ENCODE measurements at regions not wholly inside any gene's neighbourhood (a gene's known extent, or its start where the extent isn't known, plus 50 kb on each side); places are given as distances from the start of the nearest gene placed in this dataset.

DNA sequence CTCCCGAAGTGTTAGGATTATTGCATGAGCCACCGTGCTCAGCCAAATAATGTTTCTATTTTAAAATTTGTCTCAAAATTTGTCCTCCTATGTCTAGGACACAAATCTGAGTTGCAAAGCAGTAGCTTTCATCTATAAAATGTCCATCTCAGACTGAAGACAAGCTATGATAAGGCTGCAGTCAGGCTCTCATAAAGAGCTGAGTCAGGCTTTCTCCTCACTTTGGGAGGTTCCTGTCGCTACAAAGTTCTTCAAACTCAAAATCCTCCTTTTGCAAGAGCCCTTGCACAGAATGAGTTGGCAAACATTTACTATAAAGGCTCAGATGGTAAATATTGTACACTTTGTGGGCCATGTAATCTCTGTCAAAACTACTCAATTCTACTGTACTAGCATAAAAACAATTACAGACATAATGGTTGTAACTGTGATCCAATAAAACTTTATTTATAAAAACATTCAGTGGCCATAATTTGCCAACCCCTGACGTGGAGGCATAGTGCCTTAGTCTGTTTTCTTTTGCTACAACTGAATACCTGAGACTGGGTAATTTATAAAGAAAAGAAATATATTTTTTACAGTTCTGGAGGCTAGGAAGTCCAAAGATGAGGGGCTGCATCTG, 154.9 kb upstream of the SATB2 start:
- no peak for ATAC-seq
- Histone ChIP-seq H3K9me3 (no peaks in the 10 kb centered on the region), H3K27me3 (no peaks in the 10 kb centered on the region), H3K4me1 (no peaks in the 10 kb centered on the region), H3K4me3 (no peak overlapping the region), H3K27ac (no peak overlapping the region), H3K36me3 (no peaks in the 10 kb centered on the region)
- 85 to 91% methylated on average over 4 of the region's 4 CpGs for WGBS, 2 donors
- TF ChIP-seq, protein P1, sequence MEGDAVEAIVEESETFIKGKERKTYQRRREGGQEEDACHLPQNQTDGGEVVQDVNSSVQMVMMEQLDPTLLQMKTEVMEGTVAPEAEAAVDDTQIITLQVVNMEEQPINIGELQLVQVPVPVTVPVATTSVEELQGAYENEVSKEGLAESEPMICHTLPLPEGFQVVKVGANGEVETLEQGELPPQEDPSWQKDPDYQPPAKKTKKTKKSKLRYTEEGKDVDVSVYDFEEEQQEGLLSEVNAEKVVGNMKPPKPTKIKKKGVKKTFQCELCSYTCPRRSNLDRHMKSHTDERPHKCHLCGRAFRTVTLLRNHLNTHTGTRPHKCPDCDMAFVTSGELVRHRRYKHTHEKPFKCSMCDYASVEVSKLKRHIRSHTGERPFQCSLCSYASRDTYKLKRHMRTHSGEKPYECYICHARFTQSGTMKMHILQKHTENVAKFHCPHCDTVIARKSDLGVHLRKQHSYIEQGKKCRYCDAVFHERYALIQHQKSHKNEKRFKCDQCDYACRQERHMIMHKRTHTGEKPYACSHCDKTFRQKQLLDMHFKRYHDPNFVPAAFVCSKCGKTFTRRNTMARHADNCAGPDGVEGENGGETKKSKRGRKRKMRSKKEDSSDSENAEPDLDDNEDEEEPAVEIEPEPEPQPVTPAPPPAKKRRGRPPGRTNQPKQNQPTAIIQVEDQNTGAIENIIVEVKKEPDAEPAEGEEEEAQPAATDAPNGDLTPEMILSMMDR (IDR thresholded peaks at IDR 0.05) = no peak
- DNase-seq = no peak
- intact Hi-C loops (cut with DNase I) = no loop called here

DNA sequence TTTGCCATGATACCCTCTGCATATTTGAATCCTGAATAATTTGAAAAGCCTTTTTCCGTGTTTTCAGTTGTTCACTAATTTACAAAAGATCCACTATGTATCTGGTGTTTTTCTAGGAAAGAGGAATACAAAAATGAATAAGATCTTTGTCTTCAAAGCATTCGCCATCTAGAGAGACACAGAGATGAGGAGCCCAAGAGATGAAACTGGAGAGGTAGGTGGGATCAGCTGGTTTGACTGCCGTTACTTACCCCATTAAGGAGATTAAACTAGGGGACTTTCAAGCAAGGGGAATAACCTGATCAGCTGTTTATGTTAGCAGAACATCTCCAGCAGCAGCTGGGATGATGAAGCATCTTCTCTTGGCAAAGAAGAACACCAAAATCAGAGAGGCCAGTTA, 150.2 kb upstream of the SATB2 start:
- Histone ChIP-seq H3K9me3 (no peaks in the 10 kb centered on the region), H3K4me1 (peaks cover 0 to 4% (median 0%) of the 10 kb centered on the region in 9 donors), H3K27me3 (peaks cover 0 to 27% (median 22%) of the 10 kb centered on the region in 7 donors), H3K27ac (no peak overlapping the region), H3K36me3 (no peaks in the 10 kb centered on the region), H3K4me3 (no peak overlapping the region)
- intact Hi-C loops (cut with DNase I) = no loop called here
- ATAC-seq (no peak), DNase-seq (no peak)
- TF ChIP-seq, protein P1 (IDR thresholded peaks at IDR 0.05) = no peak
- 84 to 87% methylated on average over 3 of the region's 3 CpGs for WGBS, 2 donors

DNA sequence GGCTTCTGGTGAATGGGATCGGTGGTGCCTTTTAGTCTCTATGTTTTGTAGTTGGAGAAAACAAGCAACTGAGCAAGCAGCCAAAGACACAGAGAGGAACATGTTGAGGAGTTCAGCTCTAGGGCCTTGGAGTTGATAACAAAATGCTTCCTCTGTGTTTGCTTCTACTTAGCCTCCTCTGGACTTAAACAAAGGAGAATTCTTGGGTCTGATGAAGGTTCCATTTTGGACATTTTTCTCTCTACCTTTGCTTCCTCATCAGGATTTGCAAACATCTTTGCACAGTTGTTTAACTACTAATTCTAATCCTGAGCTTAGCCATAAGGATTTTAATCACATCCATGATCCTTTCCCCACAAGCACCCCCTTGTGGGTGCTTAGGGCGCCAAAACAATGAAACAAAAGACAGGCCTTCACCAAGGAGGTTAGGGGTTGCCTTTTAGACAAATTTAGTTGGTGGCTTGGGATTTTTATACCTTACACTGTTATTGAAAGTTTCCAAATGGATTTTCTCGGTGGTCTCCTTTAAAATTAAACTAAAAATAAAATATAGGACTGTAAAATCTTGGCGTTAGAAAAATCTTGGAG, 148.5 kb upstream of the SATB2 start:
- ATAC-seq = no peak
- TF ChIP-seq, protein P1 (IDR thresholded peaks at IDR 0.05) = peak in 1 of 9 donors; percentile 17

DNA sequence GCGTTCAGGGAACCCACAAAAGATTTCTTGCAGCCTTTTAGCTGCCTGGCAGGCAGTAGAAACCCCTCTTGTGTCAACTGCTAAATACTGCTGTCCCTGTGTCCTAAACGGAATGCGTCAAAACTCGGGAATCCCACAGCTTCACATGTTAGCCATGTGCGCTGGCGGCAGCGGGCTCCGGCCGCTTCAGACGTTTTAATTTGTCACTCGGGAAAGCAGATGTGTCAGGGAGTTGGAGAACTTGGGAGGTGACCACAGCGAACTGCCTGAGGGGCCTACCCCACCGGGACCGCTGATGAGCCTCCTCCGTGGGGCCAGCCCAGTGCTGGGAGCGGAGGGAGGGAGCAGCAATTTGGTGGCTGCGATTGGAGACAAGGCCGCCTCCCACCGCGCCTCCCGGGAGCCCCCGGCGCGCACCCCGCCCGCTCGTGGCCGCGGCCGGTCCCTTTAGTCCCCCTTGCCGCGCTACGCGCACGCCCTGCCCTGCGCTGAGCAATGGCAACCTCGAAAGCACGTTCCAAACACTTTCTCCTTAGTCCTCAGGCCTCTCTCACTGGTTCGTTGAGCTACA, 146.1 kb upstream of the SATB2 start:
- no peaks in the 10 kb centered on the region for H3K36me3 ChIP-seq
- H3K27ac ChIP-seq = no peak overlapping the region
- H3K4me3 ChIP-seq = peak overlapping the region in 5 of 10 donors; percentile 1 to 16 (median 6)
- TF ChIP-seq, protein P1 (IDR thresholded peaks at IDR 0.05) = no peak
- WGBS, 2 donors = 12 to 13% methylated on average over 39 of the region's 39 CpGs
- peak in 1 of 8 donors; percentile 18 for ATAC-seq
- H3K9me3 ChIP-seq = no peaks in the 10 kb centered on the region
- intact Hi-C loops (cut with DNase I) = no loop called here
- peaks cover 0 to 46% (median 24%) of the 10 kb centered on the region in 7 donors for H3K27me3 ChIP-seq
- peaks cover 0 to 4% (median 0%) of the 10 kb centered on the region in 9 donors for H3K4me1 ChIP-seq
- no peak for DNase-seq

More for the DNA sequence above, 148.5 kb upstream of the SATB2 start:
- Histone ChIP-seq H3K27me3 (peaks cover 0 to 40% (median 24%) of the 10 kb centered on the region in 7 donors), H3K36me3 (no peaks in the 10 kb centered on the region), H3K27ac (no peak overlapping the region), H3K9me3 (no peaks in the 10 kb centered on the region), H3K4me1 (peaks cover 0 to 4% (median 0%) of the 10 kb centered on the region in 9 donors), H3K4me3 (no peak overlapping the region)
- intact Hi-C loops (cut with DNase I) = no loop called here
- 64 to 72% methylated on average over 4 of the region's 4 CpGs for WGBS, 2 donors
- DNase-seq = no peak

All from heart right ventricle (tissue), 16 donors.